H1 (cell line): ENCODE measurements at regions not wholly inside any gene's neighbourhood (a gene's known extent, or its start where the extent isn't known, plus 50 kb on each side); places are given as distances from the start of the nearest gene placed in this dataset.

Experiments used
- CEBPB ChIP-seq: IDR thresholded peaks from 2 replicates; pipeline ENCODE4 v1.6.1; 2012; ENCODE audit warnings: low read depth, low read length
- HDAC2 ChIP-seq, 2 experiments: fragments of 300-600 bp in 1 of 2; sonication (generic) in 1 of 2; IDR thresholded peaks; 2 replicates each; pipeline ENCODE4 v1.6.1; 2011 to 2012; ENCODE audit warnings: low read depth in 2 of 2, low read length in 2 of 2, mild to moderate bottlenecking in 2 of 2, moderate library complexity in 2 of 2, borderline replicate concordance in 1 of 2, inconsistent platforms in 1 of 2
- JUND ChIP-seq: IDR thresholded peaks from 2 replicates; pipeline ENCODE4 v1.6.1; 2011; ENCODE audit warnings: mild to moderate bottlenecking, improper control_type of control experiment, low read length
- MAFK ChIP-seq: IDR thresholded peaks from 2 replicates; pipeline ENCODE4 v1.6.1; 2012; ENCODE audit warnings: low read depth, mild to moderate bottlenecking, improper control_type of control experiment, low read length
- POLR2A ChIP-seq, 2 experiments: IDR thresholded peaks; 1 replicate in 1 of 2; 2 replicates in 1 of 2; pipeline ENCODE4 v1.6.1; 2011; ENCODE audit warnings: low read depth in 2 of 2, low read length in 2 of 2, mild to moderate bottlenecking in 2 of 2; ENCODE audit errors: control extremely low read depth in 1 of 2
- POLR2AphosphoS5 ChIP-seq: IDR thresholded peaks from 2 replicates; pipeline ENCODE4 v1.6.1; 2011; ENCODE audit warnings: low read depth, low read length
- SIN3A ChIP-seq, 2 experiments: IDR thresholded peaks in 1 of 2; conservative IDR thresholded peaks in 1 of 2; 2 replicates each; pipeline ENCODE4 v1.6.1; 2011 to 2012; ENCODE audit warnings: low read length in 2 of 2, improper control_type of control experiment in 1 of 2, low read depth in 1 of 2, mild to moderate bottlenecking in 1 of 2
- SRF ChIP-seq: IDR thresholded peaks from 2 replicates; pipeline ENCODE4 v1.6.1; 2011; ENCODE audit warnings: mild to moderate bottlenecking, low read depth, low read length, moderate library complexity
- TBP ChIP-seq: IDR thresholded peaks from 2 replicates; pipeline ENCODE4 v1.6.1; 2011; ENCODE audit warnings: low read depth, low read length, improper control_type of control experiment
- TCF12 ChIP-seq: IDR thresholded peaks from 2 replicates; pipeline ENCODE4 v1.6.1; 2011; ENCODE audit warnings: low read depth, mild to moderate bottlenecking, low read length
- TF ChIP-seq, protein P1 (sequence below), 3 experiments: IDR thresholded peaks; 1 replicate in 2 of 3; 2 replicates in 1 of 3; pipeline versions ENCODE4 v1.5.1 to v1.6.1; 2011; ENCODE audit warnings: low read length in 3 of 3, mild to moderate bottlenecking in 3 of 3, inconsistent platforms in 2 of 3, low read depth in 1 of 3, moderate library complexity in 1 of 3; ENCODE audit not compliant: insufficient read depth in 1 of 3; ENCODE audit errors: control extremely low read depth in 1 of 3
- TF ChIP-seq, protein P2 (sequence below): IDR thresholded peaks from 2 replicates; pipeline ENCODE4 v1.6.1; 2011; ENCODE audit warnings: low read length, improper control_type of control experiment
- TF ChIP-seq, protein P3 (sequence below): IDR thresholded peaks from 2 replicates; pipeline ENCODE4 v1.6.1; 2011; ENCODE audit warnings: low read depth, mild to moderate bottlenecking, low read length; ENCODE audit not compliant: insufficient read depth

DNA sequence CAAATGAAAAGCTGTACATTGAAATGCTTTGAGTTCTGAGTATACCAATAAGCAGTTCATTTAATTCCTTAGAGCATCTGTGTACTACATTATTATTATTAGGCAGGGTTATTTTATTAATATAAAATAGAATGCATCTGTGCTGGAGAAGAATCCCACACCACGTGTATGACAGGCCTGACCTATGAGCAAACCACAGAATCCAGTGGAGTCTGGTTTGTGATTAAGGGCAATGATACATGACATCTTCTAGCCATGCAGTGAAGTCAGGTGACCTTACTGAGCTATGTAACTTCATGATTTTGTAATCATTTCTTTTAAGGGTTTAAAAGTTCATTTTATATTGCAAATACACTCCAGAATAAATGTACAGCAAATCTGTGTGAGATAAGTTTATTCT, 1165.0 kb upstream of the TENM3 start:
- TF ChIP-seq, protein P1, sequence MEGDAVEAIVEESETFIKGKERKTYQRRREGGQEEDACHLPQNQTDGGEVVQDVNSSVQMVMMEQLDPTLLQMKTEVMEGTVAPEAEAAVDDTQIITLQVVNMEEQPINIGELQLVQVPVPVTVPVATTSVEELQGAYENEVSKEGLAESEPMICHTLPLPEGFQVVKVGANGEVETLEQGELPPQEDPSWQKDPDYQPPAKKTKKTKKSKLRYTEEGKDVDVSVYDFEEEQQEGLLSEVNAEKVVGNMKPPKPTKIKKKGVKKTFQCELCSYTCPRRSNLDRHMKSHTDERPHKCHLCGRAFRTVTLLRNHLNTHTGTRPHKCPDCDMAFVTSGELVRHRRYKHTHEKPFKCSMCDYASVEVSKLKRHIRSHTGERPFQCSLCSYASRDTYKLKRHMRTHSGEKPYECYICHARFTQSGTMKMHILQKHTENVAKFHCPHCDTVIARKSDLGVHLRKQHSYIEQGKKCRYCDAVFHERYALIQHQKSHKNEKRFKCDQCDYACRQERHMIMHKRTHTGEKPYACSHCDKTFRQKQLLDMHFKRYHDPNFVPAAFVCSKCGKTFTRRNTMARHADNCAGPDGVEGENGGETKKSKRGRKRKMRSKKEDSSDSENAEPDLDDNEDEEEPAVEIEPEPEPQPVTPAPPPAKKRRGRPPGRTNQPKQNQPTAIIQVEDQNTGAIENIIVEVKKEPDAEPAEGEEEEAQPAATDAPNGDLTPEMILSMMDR (IDR thresholded peaks at IDR 0.05; ENCODE audit: control extremely low read depth in 1 of 3, insufficient read depth in 1 of 3, low read depth in 1 of 3, low read length in 3 of 3) = no peak
- TF ChIP-seq SRF (no peak), POLR2AphosphoS5 (no peak), JUND (no peak), SIN3A (conservative IDR thresholded peaks at IDR 0.05 in 1 of 2, IDR thresholded peaks at IDR 0.05 in 1 of 2; ENCODE audit: low read depth in 1 of 2, low read length in 2 of 2) (no peak), TBP (no peak), CEBPB (no peak), HDAC2 (IDR thresholded peaks at IDR 0.05; ENCODE audit: borderline replicate concordance in 1 of 2, low read depth in 2 of 2, low read length in 2 of 2) (no peak), TCF12 (no peak), MAFK (no peak), POLR2A (IDR thresholded peaks at IDR 0.05; ENCODE audit: control extremely low read depth in 1 of 2, low read depth in 2 of 2, low read length in 2 of 2) (no peak)
- TF ChIP-seq, protein P2, sequence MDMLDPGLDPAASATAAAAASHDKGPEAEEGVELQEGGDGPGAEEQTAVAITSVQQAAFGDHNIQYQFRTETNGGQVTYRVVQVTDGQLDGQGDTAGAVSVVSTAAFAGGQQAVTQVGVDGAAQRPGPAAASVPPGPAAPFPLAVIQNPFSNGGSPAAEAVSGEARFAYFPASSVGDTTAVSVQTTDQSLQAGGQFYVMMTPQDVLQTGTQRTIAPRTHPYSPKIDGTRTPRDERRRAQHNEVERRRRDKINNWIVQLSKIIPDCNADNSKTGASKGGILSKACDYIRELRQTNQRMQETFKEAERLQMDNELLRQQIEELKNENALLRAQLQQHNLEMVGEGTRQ = no peak
- TF ChIP-seq, protein P3, sequence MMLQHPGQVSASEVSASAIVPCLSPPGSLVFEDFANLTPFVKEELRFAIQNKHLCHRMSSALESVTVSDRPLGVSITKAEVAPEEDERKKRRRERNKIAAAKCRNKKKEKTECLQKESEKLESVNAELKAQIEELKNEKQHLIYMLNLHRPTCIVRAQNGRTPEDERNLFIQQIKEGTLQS = no peak
